HCT116 (cell line): ENCODE measurements at regions not wholly inside any gene's neighbourhood (a gene's known extent, or its start where the extent isn't known, plus 50 kb on each side); places are given as distances from the start of the nearest gene placed in this dataset.
"Not testable (repeated sequence)": the region's sequence is repeated elsewhere in the genome, so short reads cannot be mapped to it uniquely, and the experiment has no call there.

Experiments used
- ATAC-seq: fragments of 200-7000 bp; cut with Tn5 transposase; 2 replicates; pipeline ENCODE4 v1.9.1; 2020; ENCODE audit warnings: mild to moderate bottlenecking, moderate library complexity
- BruUV-seq: library from RNA; stranded (reverse); fragments of 400-500 nt; replicated peaks from 2 replicates; lab custom pipeline; 2021; lab: Mats Ljungman, UMichigan
- CTCF ChIA-PET: fragments of 300-600 bp; sonication (Branson Sonifier 250); formaldehyde crosslinking; loops from one replicate; lab custom pipeline; 2021; ENCODE audit warnings: antibody characterized with exemption; lab: Charles Lee
- POLR2A ChIA-PET: fragments of 300-600, 350-600 bp; sonication (Branson Sonifier 250); formaldehyde crosslinking; loops from one replicate; lab custom pipeline; 2021; ENCODE audit warnings: antibody characterized with exemption; lab: Charles Lee
- RAD21 ChIA-PET, 2 experiments: fragments of 300-600 bp; sonication (Branson Sonifier 250); formaldehyde crosslinking; loops; one replicate each; lab custom pipeline; 2023; ENCODE audit warnings: low total read pairs in 2 of 2; ENCODE audit not compliant: uncharacterized antibody in 2 of 2, unreplicated experiment in 2 of 2, low non-redundant PET in 1 of 2; lab: Charles Lee
- DNase-seq: peaks from one replicate; pipeline ENCODE4 v3.0.0-alpha.2; 2010; ENCODE audit warnings: low read depth, low spot score
- H2AFZ ChIP-seq: fragments of 200-600 bp; shearing (Covaris generic), sonication (generic); 2 replicates; pipeline ENCODE4 v1.6.1; 2017; ENCODE audit warnings: low read depth, mixed run types, mixed read lengths, antibody characterized with exemption, low read length; ENCODE audit not compliant: poor library complexity, severe bottlenecking
- H3K27ac ChIP-seq: 2 replicates; pipeline ENCODE4 v1.5.1; 2012; ENCODE audit warnings: low read depth, low read length
- H3K27me3 ChIP-seq: fragments of 200-600 bp; sonication (generic); 2 replicates; pipeline ENCODE4 v1.6.1; 2016; ENCODE audit warnings: mixed run types, low read length, mixed read lengths; ENCODE audit not compliant: insufficient read depth
- H3K36me3 ChIP-seq, 2 experiments: fragments of 200-500 bp in 1 of 2; fragments of 200-600 bp in 1 of 2; sonication (Bioruptor generic) in 1 of 2; sonication (generic) in 1 of 2; 2 replicates each; pipeline versions ENCODE4 v1.5.1 to v1.6.1; 2014 to 2016; ENCODE audit warnings: low read length in 2 of 2, inconsistent platforms in 1 of 2, mixed read lengths in 1 of 2, mixed run types in 1 of 2; ENCODE audit not compliant: insufficient read depth in 2 of 2, control insufficient read depth in 1 of 2
- H3K4me1 ChIP-seq, 2 experiments: fragments of 200-600 bp in 1 of 2; sonication (generic) in 1 of 2; 2 replicates each; pipeline versions ENCODE4 v1.5.1 to v1.6.1; 2012 to 2017; ENCODE audit warnings: low read length in 2 of 2, inconsistent platforms in 1 of 2, mild to moderate bottlenecking in 1 of 2, mixed read lengths in 1 of 2, mixed run types in 1 of 2, moderate library complexity in 1 of 2; ENCODE audit not compliant: insufficient read depth in 2 of 2, control insufficient read depth in 1 of 2
- H3K4me2 ChIP-seq: fragments of 200-600 bp; sonication (generic); 2 replicates; pipeline ENCODE4 v1.6.1; 2017; ENCODE audit warnings: mixed run types, low read length, mixed read lengths
- H3K4me3 ChIP-seq, 2 experiments: fragments of 200-600 bp in 1 of 2; sonication (generic) in 1 of 2; replicated peaks in 1 of 2; 2 replicates each; pipeline ENCODE4 v1.5.1; 2011 to 2016; ENCODE audit warnings: low read length in 2 of 2, control low read depth in 1 of 2, low read depth in 1 of 2, mild to moderate bottlenecking in 1 of 2, mixed read lengths in 1 of 2, mixed run types in 1 of 2
- H3K79me2 ChIP-seq: fragments of 200-600 bp; sonication (generic); 2 replicates; pipeline ENCODE4 v1.6.1; 2017; ENCODE audit warnings: mild to moderate bottlenecking, mixed run types, low read length, moderate library complexity, mixed read lengths; ENCODE audit not compliant: insufficient read depth
- H3K9ac ChIP-seq: fragments of 200-600 bp; sonication (generic); 2 replicates; pipeline ENCODE4 v1.6.1; 2016; ENCODE audit warnings: low read length, mixed read lengths
- H3K9me2 ChIP-seq: fragments of 200-600 bp; sonication (generic), shearing (Covaris generic); 2 replicates; pipeline ENCODE4 v1.6.1; 2017; ENCODE audit warnings: mixed run types, mild to moderate bottlenecking, moderate library complexity; ENCODE audit not compliant: insufficient read depth
- H3K9me3 ChIP-seq, 2 experiments: fragments of 200-500 bp in 1 of 2; fragments of 200-600 bp in 1 of 2; sonication (Bioruptor generic) in 1 of 2; sonication (generic) in 1 of 2; 2 replicates each; pipeline ENCODE4 v1.6.1; 2014 to 2017; ENCODE audit warnings: low read length in 2 of 2, mixed read lengths in 2 of 2, inconsistent platforms in 1 of 2, low read depth in 1 of 2, mild to moderate bottlenecking in 1 of 2, mixed run types in 1 of 2, moderate library complexity in 1 of 2; ENCODE audit not compliant: control insufficient read depth in 1 of 2, insufficient read depth in 1 of 2
- H4K20me1 ChIP-seq: fragments of 200-600 bp; sonication (generic), shearing (Covaris generic); 2 replicates; pipeline ENCODE4 v1.6.1; 2017; ENCODE audit warnings: mixed run types, mild to moderate bottlenecking, moderate library complexity; ENCODE audit not compliant: insufficient read depth
- intact Hi-C: fragments of 100-400 bp; cut with micrococcal nuclease; formaldehyde crosslinking; loops from 2 replicates; pipeline ENCODE4 v1.10.0; 2022

DNA sequence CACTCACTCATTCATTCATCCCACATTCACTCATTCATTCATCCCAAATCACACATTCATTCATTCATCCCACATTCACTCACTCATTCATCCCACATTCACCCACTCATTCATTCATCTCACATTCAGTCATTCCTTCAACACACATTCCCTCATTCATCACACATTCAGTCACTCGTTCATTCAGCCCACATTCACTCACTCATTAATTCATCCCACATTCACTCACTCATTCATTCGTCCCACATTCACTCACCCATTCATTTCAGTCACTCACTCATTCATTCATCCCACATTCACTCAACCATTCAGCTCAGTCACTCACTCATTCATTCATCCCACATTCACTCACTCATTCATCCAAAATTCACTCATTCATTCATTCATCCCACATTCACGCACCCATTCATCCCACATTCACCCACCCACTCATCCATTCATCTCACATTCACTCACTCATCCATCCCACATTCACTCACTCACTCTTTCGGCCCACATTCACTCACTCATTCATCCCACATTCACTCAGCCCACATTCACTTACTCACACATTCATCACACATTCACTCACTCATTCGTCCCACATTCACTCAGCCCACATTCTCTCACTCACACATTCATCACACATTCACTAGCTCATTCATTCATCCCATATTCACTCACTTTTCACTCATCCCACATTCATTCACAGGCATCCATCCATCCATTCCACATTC lies 5469.9 kb upstream of the TPTE start:
- H3K9me3 ChIP-seq, H3K9ac ChIP-seq, H3K9me2 ChIP-seq, H3K27ac ChIP-seq, DNase-seq, BruUV-seq, H3K36me3 ChIP-seq, POLR2A ChIA-PET, CTCF ChIA-PET, H3K27me3 ChIP-seq, H3K4me1 ChIP-seq, H2AFZ ChIP-seq, H4K20me1 ChIP-seq, H3K4me3 ChIP-seq, H3K79me2 ChIP-seq, RAD21 ChIA-PET, ATAC-seq, H3K4me2 ChIP-seq, intact Hi-C loops: not testable (repeated sequence)

DNA sequence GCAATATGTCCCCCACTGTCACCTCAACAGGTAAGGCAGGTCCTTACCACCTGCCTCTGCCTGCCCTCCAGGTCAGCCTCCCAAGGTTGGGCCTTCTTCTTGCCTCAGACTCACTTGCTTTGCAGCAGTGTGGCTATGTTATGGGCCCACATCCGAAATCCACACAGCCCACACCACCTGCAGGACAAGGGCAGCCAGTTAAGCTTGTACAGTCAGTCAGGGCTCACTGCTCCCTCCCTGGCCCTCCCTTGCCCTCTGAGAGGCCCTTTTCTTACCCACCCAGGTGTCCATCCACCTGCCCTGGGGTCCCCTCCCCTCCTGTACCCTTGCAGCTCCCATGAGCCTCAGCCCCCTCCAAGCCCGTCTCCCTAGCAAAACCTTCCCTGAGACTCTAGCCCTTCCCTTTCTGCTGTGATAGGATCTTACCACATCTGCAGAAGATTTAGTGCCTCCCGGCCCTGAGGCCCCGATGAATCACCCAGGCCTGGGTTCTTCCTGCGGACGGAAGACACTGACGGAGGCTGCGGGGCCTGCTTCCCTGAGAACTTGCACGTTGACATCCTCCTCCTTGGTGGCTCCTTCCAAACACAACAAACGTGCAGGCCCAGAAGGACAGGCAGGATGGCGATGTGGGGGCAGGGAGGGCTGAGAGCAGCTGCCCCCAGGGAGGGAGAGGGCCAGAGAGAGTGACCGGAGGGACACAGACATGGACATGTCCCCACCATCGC lies 5466.2 kb upstream of the TPTE start:
- H3K4me2 ChIP-seq, H3K9me2 ChIP-seq, H2AFZ ChIP-seq, H3K27me3 ChIP-seq, RAD21 ChIA-PET, H3K9me3 ChIP-seq, H3K36me3 ChIP-seq, DNase-seq, BruUV-seq, H3K9ac ChIP-seq, CTCF ChIA-PET, H4K20me1 ChIP-seq, H3K4me3 ChIP-seq, ATAC-seq, H3K27ac ChIP-seq, POLR2A ChIA-PET, H3K79me2 ChIP-seq, intact Hi-C loops, H3K4me1 ChIP-seq: not testable (repeated sequence)

DNA sequence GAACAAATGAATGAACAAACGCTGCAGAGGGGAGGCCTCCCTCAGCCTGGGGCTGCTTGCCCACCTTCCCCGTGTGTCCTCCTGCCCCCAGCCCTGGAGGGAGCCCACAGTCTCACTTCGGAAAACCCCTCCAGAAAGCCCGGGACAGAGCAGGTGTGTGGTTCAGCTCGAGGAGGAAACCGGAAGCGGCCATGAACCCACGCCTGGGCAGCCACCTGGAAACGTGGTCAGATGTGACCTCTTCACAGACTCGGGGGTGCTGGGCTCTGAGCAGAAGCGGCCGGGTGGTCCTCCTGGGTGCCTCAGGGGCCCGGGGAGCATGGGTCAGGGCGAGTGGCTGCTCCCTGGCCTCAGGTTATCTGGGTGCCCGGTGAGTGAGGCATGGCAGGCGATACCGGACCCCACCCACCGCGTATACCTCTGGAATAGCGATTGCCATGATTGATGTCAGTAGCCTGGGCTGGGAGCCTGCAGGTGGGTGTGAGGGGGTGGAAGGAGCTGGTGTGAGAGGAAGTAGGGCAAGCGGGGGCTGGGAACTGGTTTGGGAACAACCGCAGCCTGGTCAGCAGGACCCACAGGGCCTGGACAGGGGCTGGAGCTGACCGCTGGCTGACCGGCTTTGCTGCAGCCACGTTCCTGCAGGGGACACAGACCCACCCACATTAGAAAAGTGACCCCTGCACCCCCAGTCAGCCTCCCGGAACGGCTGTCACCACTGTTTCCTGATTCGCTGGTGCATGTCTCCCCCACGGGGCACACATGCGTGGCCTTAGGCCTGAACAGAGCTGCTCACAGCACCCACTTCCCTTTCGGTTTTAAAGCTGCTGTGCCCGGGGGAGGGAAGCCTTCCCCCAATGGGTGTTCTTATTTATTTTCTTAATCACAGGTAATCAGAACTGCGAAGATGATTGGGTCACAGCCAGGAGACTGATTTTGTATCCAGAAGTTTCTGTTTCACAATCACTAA lies 5465.1 kb upstream of the TPTE start:
- H2AFZ ChIP-seq, H3K36me3 ChIP-seq, H3K9me3 ChIP-seq, H3K4me1 ChIP-seq, H3K4me2 ChIP-seq, H3K9me2 ChIP-seq, H4K20me1 ChIP-seq, BruUV-seq, POLR2A ChIA-PET, DNase-seq, H3K79me2 ChIP-seq, H3K4me3 ChIP-seq, ATAC-seq, H3K27ac ChIP-seq, H3K9ac ChIP-seq, CTCF ChIA-PET, H3K27me3 ChIP-seq, intact Hi-C loops, RAD21 ChIA-PET: not testable (repeated sequence)

DNA sequence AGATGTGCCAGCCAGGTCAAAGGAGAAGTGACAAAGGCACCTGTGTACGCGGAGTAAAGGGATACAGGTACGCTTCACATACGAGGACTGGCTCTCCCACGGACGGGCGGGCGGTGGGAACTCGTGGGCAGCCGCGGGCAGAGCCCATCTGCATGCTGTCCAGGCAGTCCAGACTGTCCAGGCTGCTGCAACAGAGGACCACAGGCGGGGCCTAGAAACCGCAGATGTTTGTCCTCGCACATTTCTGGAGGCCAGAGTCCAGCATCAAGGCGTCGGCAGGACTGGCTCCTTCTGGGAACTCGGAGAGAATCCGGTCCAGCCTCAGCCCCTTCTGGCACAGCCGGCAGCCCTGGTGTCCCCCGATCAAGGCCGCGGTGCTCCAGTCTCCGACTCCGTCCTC lies 5464.3 kb upstream of the TPTE start:
- H2AFZ ChIP-seq, H3K36me3 ChIP-seq, H3K4me1 ChIP-seq, POLR2A ChIA-PET, H3K9ac ChIP-seq, H3K4me3 ChIP-seq, H4K20me1 ChIP-seq, CTCF ChIA-PET, H3K9me2 ChIP-seq, intact Hi-C loops, H3K27me3 ChIP-seq, BruUV-seq, ATAC-seq, H3K79me2 ChIP-seq, DNase-seq, H3K4me2 ChIP-seq, H3K9me3 ChIP-seq, H3K27ac ChIP-seq, RAD21 ChIA-PET: not testable (repeated sequence)
